ENCODE measurements at regions not wholly inside any gene's neighbourhood (a gene's known extent, or its start where the extent isn't known, plus 50 kb on each side); places are given as distances from the start of the nearest gene placed in this dataset.
"Not testable (repeated sequence)": the region's sequence is repeated elsewhere in the genome, so short reads cannot be mapped to it uniquely, and the experiment has no call there.

DNA sequence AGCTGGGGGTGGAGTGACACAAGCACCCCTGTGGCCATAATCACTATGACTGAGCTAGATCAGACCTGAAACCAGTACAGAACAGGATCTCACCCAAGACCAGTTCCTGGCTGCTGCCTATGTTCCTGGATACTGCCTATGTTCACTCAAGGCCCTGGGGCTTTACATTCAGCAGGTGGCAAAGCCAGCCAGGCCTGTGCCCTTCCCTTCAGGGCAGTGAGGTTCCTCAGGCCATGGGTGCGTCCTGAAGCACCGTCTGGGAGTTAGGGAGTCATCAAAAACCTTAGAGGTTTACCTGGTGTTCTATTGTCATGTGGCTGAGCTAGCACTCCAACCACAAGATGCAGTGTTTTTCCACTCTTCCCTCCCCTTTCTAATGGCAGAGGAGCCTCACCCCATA, 419.8 kb downstream of the TMEM232 start:
- TF ChIP-seq, protein P1, sequence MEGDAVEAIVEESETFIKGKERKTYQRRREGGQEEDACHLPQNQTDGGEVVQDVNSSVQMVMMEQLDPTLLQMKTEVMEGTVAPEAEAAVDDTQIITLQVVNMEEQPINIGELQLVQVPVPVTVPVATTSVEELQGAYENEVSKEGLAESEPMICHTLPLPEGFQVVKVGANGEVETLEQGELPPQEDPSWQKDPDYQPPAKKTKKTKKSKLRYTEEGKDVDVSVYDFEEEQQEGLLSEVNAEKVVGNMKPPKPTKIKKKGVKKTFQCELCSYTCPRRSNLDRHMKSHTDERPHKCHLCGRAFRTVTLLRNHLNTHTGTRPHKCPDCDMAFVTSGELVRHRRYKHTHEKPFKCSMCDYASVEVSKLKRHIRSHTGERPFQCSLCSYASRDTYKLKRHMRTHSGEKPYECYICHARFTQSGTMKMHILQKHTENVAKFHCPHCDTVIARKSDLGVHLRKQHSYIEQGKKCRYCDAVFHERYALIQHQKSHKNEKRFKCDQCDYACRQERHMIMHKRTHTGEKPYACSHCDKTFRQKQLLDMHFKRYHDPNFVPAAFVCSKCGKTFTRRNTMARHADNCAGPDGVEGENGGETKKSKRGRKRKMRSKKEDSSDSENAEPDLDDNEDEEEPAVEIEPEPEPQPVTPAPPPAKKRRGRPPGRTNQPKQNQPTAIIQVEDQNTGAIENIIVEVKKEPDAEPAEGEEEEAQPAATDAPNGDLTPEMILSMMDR (IDR thresholded peaks at IDR 0.05; ENCODE audit: insufficient read depth, low read length, severe bottlenecking) = no peak
- no peaks in the 10 kb centered on the region for H3K27me3 ChIP-seq (ENCODE audit: control insufficient read depth, insufficient read depth, low read length)
- no peak overlapping the region for H3K4me3 ChIP-seq (ENCODE audit: low read depth, low read length)
- DNase-seq (ENCODE audit: low read depth) (no peak), FAIRE-seq (no peak)
- H3K36me3 ChIP-seq (ENCODE audit: control insufficient read depth, insufficient read depth, low read length) = no peaks in the 10 kb centered on the region

DNA sequence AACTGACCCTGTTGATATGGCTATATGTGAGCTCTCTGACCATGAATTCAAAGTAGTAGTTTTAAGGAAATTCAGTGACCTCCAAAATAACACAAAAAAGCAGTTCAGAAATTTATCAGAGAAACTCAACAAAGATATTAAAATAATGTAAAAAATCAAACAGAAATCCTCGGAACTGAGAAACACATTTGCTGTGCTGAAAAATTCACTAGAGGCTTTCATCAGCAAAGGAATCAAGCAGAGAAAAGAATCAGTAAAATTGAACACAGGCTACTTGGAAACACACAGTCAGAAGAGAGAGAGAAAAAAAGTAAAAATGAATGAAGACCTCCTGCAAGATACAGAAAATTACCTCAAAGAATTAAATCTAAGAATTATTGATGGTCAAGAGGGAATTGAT, 417.2 kb downstream of the TMEM232 start:
- Histone ChIP-seq H3K4me3 (ENCODE audit: low read depth, low read length) (no peak overlapping the region), H3K36me3 (ENCODE audit: control insufficient read depth, insufficient read depth, low read length) (no peaks in the 10 kb centered on the region), H3K27me3 (ENCODE audit: control insufficient read depth, insufficient read depth, low read length) (no peaks in the 10 kb centered on the region)
- no peak for DNase-seq (ENCODE audit: low read depth)
- TF ChIP-seq, protein P1 (IDR thresholded peaks at IDR 0.05; ENCODE audit: insufficient read depth, low read length, severe bottlenecking) = no peak
- FAIRE-seq = no peak

DNA sequence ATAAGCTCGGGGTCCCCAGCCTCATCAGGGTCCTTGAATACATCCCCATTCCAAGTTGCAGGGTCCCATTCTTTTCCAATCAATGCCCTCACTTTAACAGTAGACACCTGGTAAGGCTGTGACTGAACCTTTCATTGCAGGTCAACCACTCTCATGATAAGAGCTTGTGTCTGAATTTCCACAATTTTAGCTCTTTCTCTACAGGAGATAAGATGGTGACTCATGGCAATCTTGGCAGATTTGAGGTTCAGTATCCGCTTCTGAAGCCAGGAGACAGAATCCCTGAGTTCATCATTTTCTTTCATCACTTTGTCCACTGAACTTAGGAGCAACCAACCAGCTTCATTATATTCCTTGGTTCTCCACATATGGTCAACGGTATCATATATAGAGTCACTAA, 409.9 kb downstream of the TMEM232 start:
- not testable (repeated sequence) for H3K36me3 ChIP-seq (ENCODE audit: control insufficient read depth, insufficient read depth, low read length); H3K4me3 ChIP-seq (ENCODE audit: low read depth, low read length); DNase-seq (ENCODE audit: low read depth); FAIRE-seq; H3K27me3 ChIP-seq (ENCODE audit: control insufficient read depth, insufficient read depth, low read length)

DNA sequence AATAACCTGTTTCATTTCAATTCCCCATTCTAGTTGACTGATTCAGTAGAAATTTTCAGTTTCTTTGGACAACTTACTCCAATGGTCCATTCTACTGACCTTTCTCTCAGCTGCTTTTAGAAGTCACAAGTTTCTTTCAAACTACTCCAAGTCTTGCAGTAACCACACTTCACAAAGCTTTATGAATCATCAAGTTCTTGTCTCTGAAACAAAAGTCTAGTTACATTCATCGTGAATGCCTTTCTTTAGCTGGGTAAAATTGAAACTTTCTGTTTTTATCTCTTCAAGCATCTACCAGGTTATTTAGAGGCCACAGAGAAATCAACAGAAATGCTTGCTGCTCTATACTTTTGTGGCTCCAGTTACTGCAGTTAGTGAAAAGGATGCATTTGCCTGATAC, 405.4 kb downstream of the TMEM232 start:
- Histone ChIP-seq H3K27me3 (ENCODE audit: control insufficient read depth, insufficient read depth, low read length) (no peaks in the 10 kb centered on the region), H3K4me3 (ENCODE audit: low read depth, low read length) (no peak overlapping the region), H3K36me3 (ENCODE audit: control insufficient read depth, insufficient read depth, low read length) (no peaks in the 10 kb centered on the region)
- DNase-seq (ENCODE audit: low read depth) (no peak), FAIRE-seq (no peak)
- TF ChIP-seq, protein P1 (IDR thresholded peaks at IDR 0.05; ENCODE audit: insufficient read depth, low read length, severe bottlenecking) = no peak

DNA sequence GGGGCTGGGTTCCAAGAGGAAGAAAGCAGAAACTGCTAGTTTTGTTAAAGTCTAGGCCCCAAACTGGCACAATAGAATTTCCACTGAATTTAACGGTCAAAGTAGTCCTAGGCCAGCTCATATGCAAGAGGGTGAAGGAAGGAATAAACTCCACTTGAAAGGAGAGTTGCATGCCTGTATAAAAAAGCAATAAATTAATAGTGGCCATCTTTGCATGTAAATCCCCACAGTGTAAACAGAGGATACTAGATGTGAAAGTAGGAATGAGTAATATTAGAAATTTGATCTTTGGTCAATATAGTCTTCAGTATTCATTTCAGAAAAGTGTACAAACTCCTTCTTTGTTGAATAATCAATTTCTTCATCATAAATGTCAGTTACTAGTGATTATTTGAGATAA, 403.1 kb downstream of the TMEM232 start:
- FAIRE-seq = no peak
- H3K4me3 ChIP-seq (ENCODE audit: low read depth, low read length) = no peak overlapping the region
- H3K36me3 ChIP-seq (ENCODE audit: control insufficient read depth, insufficient read depth, low read length) = no peaks in the 10 kb centered on the region
- DNase-seq (ENCODE audit: low read depth) = no peak
- no peaks in the 10 kb centered on the region for H3K27me3 ChIP-seq (ENCODE audit: control insufficient read depth, insufficient read depth, low read length)
- TF ChIP-seq, protein P1 (IDR thresholded peaks at IDR 0.05; ENCODE audit: insufficient read depth, low read length, severe bottlenecking) = no peak

DNA sequence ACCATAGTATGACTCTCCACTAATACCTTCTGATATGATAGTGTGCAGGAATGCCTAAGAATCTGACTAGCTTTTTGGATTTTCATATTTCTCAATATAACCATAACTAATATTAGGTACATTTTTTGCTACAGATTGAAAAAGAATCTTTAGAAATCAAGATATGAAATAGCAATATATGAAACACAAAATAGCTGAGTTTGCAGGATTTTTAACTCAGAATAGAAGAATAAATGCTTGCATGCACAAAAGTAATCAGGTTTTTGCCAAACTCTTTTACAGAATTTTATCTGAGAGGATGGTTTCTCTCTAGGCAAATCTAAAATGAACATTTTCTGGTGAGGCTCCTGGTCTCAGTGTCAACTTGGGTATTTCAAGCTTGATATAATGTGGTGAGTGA, 402.6 kb downstream of the TMEM232 start:
- Histone ChIP-seq H3K36me3 (ENCODE audit: control insufficient read depth, insufficient read depth, low read length) (no peaks in the 10 kb centered on the region), H3K27me3 (ENCODE audit: control insufficient read depth, insufficient read depth, low read length) (no peaks in the 10 kb centered on the region), H3K4me3 (ENCODE audit: low read depth, low read length) (no peak overlapping the region)
- DNase-seq (ENCODE audit: low read depth) = no peak
- FAIRE-seq = no peak
- TF ChIP-seq, protein P1 (IDR thresholded peaks at IDR 0.05; ENCODE audit: insufficient read depth, low read length, severe bottlenecking) = no peak
